IPS-18c (cell line): ENCODE measurements at regions not wholly inside any gene's neighbourhood (a gene's known extent, or its start where the extent isn't known, plus 50 kb on each side); places are given as distances from the start of the nearest gene placed in this dataset.

ENCODE experiments used
- H3K4me3 ChIP-seq: 2 replicates; pipeline ENCODE4 v1.7.0; 2013; ENCODE audit warnings: low read depth, mild to moderate bottlenecking, low read length, moderate library complexity; ENCODE audit not compliant: insufficient read depth
- H3K9me3 ChIP-seq: one replicate; pipeline ENCODE4 v1.6.1; 2013; ENCODE audit warnings: mild to moderate bottlenecking, low read length, moderate library complexity; ENCODE audit not compliant: control insufficient read depth, insufficient read depth

- Histone ChIP-seq H3K4me3 (no peak overlapping the region), H3K9me3 (peaks cover 2% of the 10 kb centered on the region)
Measured at GRCh38 chr1:22273686-22274681, 131.1 kb upstream of the WNT4 start.

- Histone ChIP-seq H3K9me3 (peaks cover 2% of the 10 kb centered on the region), H3K4me3 (no peak overlapping the region)
Measured at GRCh38 chr1:22275167-22275566, 132.3 kb upstream of the WNT4 start.

- no peak overlapping the region for H3K4me3 ChIP-seq
- H3K9me3 ChIP-seq: peaks cover 4% of the 10 kb centered on the region
Measured at GRCh38 chr1:22275626-22276395, 132.9 kb upstream of the WNT4 start.

- peaks cover 2% of the 10 kb centered on the region for H3K9me3 ChIP-seq
Measured at GRCh38 chr1:22276396-22276748, 133.5 kb upstream of the WNT4 start.

GRCh38 chr1:22277662-22278061, 134.8 kb upstream of the WNT4 start:
- H3K4me3 ChIP-seq: no peak overlapping the region
- H3K9me3 ChIP-seq: peaks cover 2% of the 10 kb centered on the region

More at GRCh38 chr1:22276396-22276748, 133.5 kb upstream of the WNT4 start:
- no peak overlapping the region for H3K4me3 ChIP-seq

DNA sequence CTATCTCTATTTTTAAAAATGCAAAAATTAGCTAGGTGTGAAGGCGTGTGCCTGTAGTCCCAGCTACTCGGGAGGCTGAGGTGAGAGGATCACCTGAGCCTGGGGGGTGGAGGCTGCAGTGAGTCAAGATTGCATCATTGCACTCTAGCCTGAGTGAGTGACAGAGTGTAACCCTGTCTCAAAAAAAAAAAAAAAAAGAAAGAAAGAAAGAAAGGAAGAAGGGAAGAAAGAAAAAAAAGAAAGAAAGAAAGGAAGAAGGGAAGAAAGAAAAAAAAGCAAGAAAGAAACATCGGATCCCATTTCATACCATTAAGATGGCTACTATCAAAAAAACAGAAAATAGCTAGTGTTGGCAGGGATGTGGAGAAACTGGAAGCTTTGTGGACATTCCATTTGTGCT, 136.8 kb upstream of the WNT4 start:
- peaks cover 2% of the 10 kb centered on the region for H3K9me3 ChIP-seq
- H3K4me3 ChIP-seq: no peak overlapping the region

DNA sequence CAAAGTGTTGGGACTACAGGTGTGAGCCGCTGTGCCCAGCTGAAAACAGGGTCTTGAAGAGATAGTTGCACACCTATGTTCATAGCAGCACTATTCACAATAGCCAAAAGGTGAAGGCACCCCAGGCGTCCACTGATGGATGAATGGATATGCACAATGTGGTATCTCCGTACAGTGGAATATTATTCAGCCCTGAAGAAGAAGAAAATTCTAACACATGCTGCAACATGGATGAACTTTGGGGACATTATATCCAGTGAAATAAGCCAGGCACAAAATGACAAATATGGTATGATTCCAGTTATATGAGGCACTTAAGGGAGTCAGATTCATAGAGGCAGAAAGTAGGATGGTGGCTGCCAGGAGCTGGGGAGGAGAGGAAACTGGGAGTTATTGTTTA, 137.6 kb upstream of the WNT4 start:
- Histone ChIP-seq H3K4me3 (no peak overlapping the region), H3K9me3 (peaks cover 2% of the 10 kb centered on the region)

- no peak overlapping the region for H3K4me3 ChIP-seq
- peaks cover 2% of the 10 kb centered on the region for H3K9me3 ChIP-seq
Measured at GRCh38 chr1:22281521-22282363, 138.8 kb upstream of the WNT4 start.

DNA sequence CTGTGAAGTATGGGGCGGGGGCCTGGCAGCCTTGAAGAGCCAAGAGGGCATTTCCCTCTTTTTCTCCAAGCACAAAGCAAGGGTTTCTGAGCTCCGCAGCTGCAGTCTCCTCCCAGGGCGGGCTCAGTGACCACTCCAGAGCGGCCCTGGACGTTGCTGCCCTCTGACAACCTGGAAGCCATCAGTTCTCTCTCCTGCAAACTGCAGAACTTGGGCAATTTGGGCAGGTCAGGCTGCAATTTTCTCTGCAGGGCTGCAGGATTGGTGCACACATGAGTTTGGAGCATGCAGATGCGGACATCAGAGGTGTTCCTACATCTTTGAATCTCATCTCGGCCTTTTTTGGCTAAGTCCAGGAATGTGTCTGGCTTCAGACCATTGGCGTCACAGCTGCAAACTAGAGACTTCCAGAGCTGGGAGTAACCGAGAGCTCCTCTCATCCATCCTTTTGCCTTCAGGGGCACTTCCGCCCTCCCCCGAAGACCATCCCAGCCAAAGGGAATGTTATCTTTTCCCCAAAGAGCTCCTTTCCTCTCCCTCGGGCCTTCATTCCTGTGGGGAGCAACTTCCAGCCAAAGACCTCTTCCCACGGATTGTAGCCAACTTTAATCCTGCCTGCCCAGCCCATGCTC, 139.6 kb upstream of the WNT4 start:
- H3K9me3 ChIP-seq: peaks cover 2% of the 10 kb centered on the region
- H3K4me3 ChIP-seq: no peak overlapping the region

DNA sequence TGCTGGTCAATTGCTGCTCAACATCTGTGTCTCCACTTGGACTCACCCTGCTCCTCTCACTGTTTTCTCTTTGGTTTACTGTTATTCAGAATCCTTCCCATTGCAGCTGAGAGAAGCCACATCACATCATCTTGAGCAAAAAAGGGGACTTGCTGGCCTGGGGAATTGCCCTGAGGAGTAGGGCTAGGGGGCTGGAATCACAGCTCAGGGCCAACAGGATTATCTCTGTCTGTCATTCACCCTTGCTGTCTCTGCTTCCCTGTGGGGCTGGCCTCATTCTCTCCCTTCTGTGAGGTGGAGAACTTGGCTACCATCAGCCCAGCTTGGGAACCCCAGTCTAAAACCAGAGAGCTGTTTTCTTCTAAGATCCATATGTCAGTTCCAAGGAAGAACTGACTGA, 140.7 kb upstream of the WNT4 start:
- Histone ChIP-seq H3K9me3 (peaks cover 2% of the 10 kb centered on the region), H3K4me3 (no peak overlapping the region)

GRCh38 chr1:22284236-22284635, 141.3 kb upstream of the WNT4 start:
- Histone ChIP-seq H3K4me3 (no peak overlapping the region), H3K9me3 (peaks cover 2% of the 10 kb centered on the region)

- H3K4me3 ChIP-seq: no peak overlapping the region
- peaks cover 2% of the 10 kb centered on the region for H3K9me3 ChIP-seq
Measured at GRCh38 chr1:22284906-22285548, 142.1 kb upstream of the WNT4 start.

- H3K9me3 ChIP-seq: no peaks in the 10 kb centered on the region
- H3K4me3 ChIP-seq: no peak overlapping the region
Measured at GRCh38 chr1:22285549-22286396, 142.9 kb upstream of the WNT4 start.

- no peak overlapping the region for H3K4me3 ChIP-seq
- H3K9me3 ChIP-seq: no peaks in the 10 kb centered on the region
Measured at GRCh38 chr1:22286491-22286890, 143.6 kb upstream of the WNT4 start.

DNA sequence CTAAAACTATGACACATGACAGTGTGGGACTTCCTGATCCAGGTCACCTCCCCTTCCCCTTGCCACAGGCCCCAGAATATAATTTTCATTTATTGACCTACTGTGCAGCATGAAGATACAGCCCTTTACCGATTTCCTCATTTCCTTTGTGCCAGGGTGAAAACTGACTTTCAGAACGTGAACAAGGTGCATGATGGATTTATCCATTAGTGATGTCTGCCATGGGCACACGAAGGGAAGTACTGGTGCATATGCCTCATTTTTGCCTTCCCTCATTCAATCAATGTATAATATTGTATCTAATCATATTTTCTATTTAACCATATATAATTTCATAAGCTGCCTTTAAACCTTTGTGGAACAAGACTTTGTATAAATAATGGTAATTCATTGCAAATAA, 144.4 kb upstream of the WNT4 start:
- no peak overlapping the region for H3K4me3 ChIP-seq
- no peaks in the 10 kb centered on the region for H3K9me3 ChIP-seq
